Stimulated activated CD4-positive, alpha-beta T cell treated with anti-CD3 and anti-CD28 coated beads, Interleukin-4, amount 100 ng/mL, for 4 hours (primary cell): ENCODE measurements at regions not wholly inside any gene's neighbourhood (a gene's known extent, or its start where the extent isn't known, plus 50 kb on each side); places are given as distances from the start of the nearest gene placed in this dataset.

ENCODE experiments used
- DNase-seq, 2 experiments: peaks; one replicate each; pipeline ENCODE4 v3.0.0-alpha.2; 2020

GRCh38 chr18:40489301-40489700 lies 1465.7 kb upstream of the PIK3C3 start:
- no peak for DNase-seq

- DNase-seq, result no peak
These were observed 1469.7 kb upstream of the PIK3C3 start for GRCh38 chr18:40485318-40485717.

GRCh38 chr18:40473221-40474029 lies 1481.6 kb upstream of the PIK3C3 start:
- DNase-seq, result no peak

- DNase-seq, result no peak
These were observed 1484.3 kb upstream of the PIK3C3 start for GRCh38 chr18:40470723-40471122.

GRCh38 chr18:40469851-40470250 lies 1485.2 kb upstream of the PIK3C3 start:
- no peak for DNase-seq

- no peak for DNase-seq
These were observed 1485.7 kb upstream of the PIK3C3 start for GRCh38 chr18:40469316-40469715.

- no peak for DNase-seq
These were observed 1491.0 kb upstream of the PIK3C3 start for GRCh38 chr18:40464032-40464431.

- no peak for DNase-seq
These were observed 1501.1 kb upstream of the PIK3C3 start for GRCh38 chr18:40453903-40454302.

- no peak for DNase-seq
These were observed 1502.4 kb upstream of the PIK3C3 start for GRCh38 chr18:40452599-40452998.

GRCh38 chr18:40450751-40451150 lies 1504.3 kb upstream of the PIK3C3 start:
- no peak for DNase-seq

GRCh38 chr18:40447820-40448219 lies 1507.2 kb upstream of the PIK3C3 start:
- DNase-seq, result no peak

- DNase-seq, result no peak
These were observed 1514.9 kb upstream of the PIK3C3 start for GRCh38 chr18:40440088-40440487.

- DNase-seq, result no peak
These were observed 1517.5 kb upstream of the PIK3C3 start for GRCh38 chr18:40437517-40437916.

- no peak for DNase-seq
These were observed 1523.7 kb upstream of the PIK3C3 start for GRCh38 chr18:40431071-40431985.

- no peak for DNase-seq
These were observed 1531.7 kb upstream of the PIK3C3 start for GRCh38 chr18:40423291-40423690.

- DNase-seq, result no peak
These were observed 1534.4 kb upstream of the PIK3C3 start for GRCh38 chr18:40420675-40421074.

- no peak for DNase-seq
These were observed 1537.5 kb upstream of the PIK3C3 start for GRCh38 chr18:40417501-40417900.

- DNase-seq, result no peak
These were observed 1539.2 kb upstream of the PIK3C3 start for GRCh38 chr18:40415821-40416220.

GRCh38 chr18:40415176-40415791 lies 1539.8 kb upstream of the PIK3C3 start:
- no peak for DNase-seq

GRCh38 chr18:40414155-40414754 lies 1540.8 kb upstream of the PIK3C3 start:
- DNase-seq, result no peak

- DNase-seq, result no peak
These were observed 1541.9 kb upstream of the PIK3C3 start for GRCh38 chr18:40413160-40413559.

GRCh38 chr18:40412410-40412809 lies 1542.6 kb upstream of the PIK3C3 start:
- no peak for DNase-seq

- no peak for DNase-seq
These were observed 1547.1 kb upstream of the PIK3C3 start for GRCh38 chr18:40407909-40408308.
